ENCODE measurements at regions not wholly inside any gene's neighbourhood (a gene's known extent, or its start where the extent isn't known, plus 50 kb on each side); places are given as distances from the start of the nearest gene placed in this dataset.
"Not testable (repeated sequence)": the region's sequence is repeated elsewhere in the genome, so short reads cannot be mapped to it uniquely, and the experiment has no call there.

- no peak overlapping the region for H3K4me3 Mint-ChIP-seq
Observed at GRCh38 chr12:74280156-74280655, 257.4 kb upstream of the ATXN7L3B start.

GRCh38 chr12:74281401-74282180 is 256.0 kb upstream of the ATXN7L3B start:
- ATAC-seq, H3K4me1 Mint-ChIP-seq, H3K4me3 Mint-ChIP-seq, H3K36me3 Mint-ChIP-seq, H3K27ac Mint-ChIP-seq, H3K27me3 Mint-ChIP-seq: not testable (repeated sequence)
- H3K9me3 Mint-ChIP-seq, result peaks cover 12% of the 10 kb centered on the region

More at GRCh38 chr12:74280156-74280655, 257.4 kb upstream of the ATXN7L3B start:
- no peaks in the 10 kb centered on the region for H3K4me1 Mint-ChIP-seq
- H3K27ac Mint-ChIP-seq, result no peak overlapping the region
- no peak for ATAC-seq
- H3K9me3 Mint-ChIP-seq, result peaks cover 12% of the 10 kb centered on the region
- no peaks in the 10 kb centered on the region for H3K27me3 Mint-ChIP-seq
- no peaks in the 10 kb centered on the region for H3K36me3 Mint-ChIP-seq

- H3K36me3 Mint-ChIP-seq, result no peaks in the 10 kb centered on the region
- H3K27ac Mint-ChIP-seq, result no peak overlapping the region
- no peaks in the 10 kb centered on the region for H3K4me1 Mint-ChIP-seq
- H3K27me3 Mint-ChIP-seq, result no peaks in the 10 kb centered on the region
- H3K4me3 Mint-ChIP-seq, result no peak overlapping the region
- ATAC-seq, result no peak
- peaks cover 4% of the 10 kb centered on the region for H3K9me3 Mint-ChIP-seq
Observed at GRCh38 chr12:74283646-74284045, 254.0 kb upstream of the ATXN7L3B start.

- H3K27me3 Mint-ChIP-seq, result no peaks in the 10 kb centered on the region
- H3K36me3 Mint-ChIP-seq, result no peaks in the 10 kb centered on the region
- H3K4me1 Mint-ChIP-seq, result no peaks in the 10 kb centered on the region
- H3K27ac Mint-ChIP-seq, result no peak overlapping the region
- H3K9me3 Mint-ChIP-seq, result peaks cover 4% of the 10 kb centered on the region
- ATAC-seq, result no peak
- no peak overlapping the region for H3K4me3 Mint-ChIP-seq
Observed at GRCh38 chr12:74285773-74286172, 251.9 kb upstream of the ATXN7L3B start.

- ATAC-seq, result no peak
- Mint-ChIP-seq H3K4me3 (no peak overlapping the region), H3K9me3 (peaks cover 4% of the 10 kb centered on the region), H3K4me1 (no peaks in the 10 kb centered on the region), H3K36me3 (no peaks in the 10 kb centered on the region), H3K27ac (no peak overlapping the region), H3K27me3 (no peaks in the 10 kb centered on the region)
Observed at GRCh38 chr12:74286254-74286653, 251.4 kb upstream of the ATXN7L3B start.

GRCh38 chr12:74292351-74293194 is 245.1 kb upstream of the ATXN7L3B start:
- no peaks in the 10 kb centered on the region for H3K9me3 Mint-ChIP-seq
- H3K27ac Mint-ChIP-seq, result no peak overlapping the region
- H3K4me3 Mint-ChIP-seq, result no peak overlapping the region
- H3K4me1 Mint-ChIP-seq, result no peaks in the 10 kb centered on the region
- no peaks in the 10 kb centered on the region for H3K27me3 Mint-ChIP-seq
- no peaks in the 10 kb centered on the region for H3K36me3 Mint-ChIP-seq
- peak; percentile 59 for ATAC-seq

- Mint-ChIP-seq H3K27me3 (no peaks in the 10 kb centered on the region), H3K4me1 (no peaks in the 10 kb centered on the region), H3K27ac (no peak overlapping the region), H3K36me3 (no peaks in the 10 kb centered on the region), H3K9me3 (no peaks in the 10 kb centered on the region), H3K4me3 (no peak overlapping the region)
- no peak for ATAC-seq
Observed at GRCh38 chr12:74293689-74294131, 243.9 kb upstream of the ATXN7L3B start.

GRCh38 chr12:74317078-74317601 is 220.5 kb upstream of the ATXN7L3B start:
- Mint-ChIP-seq H3K27ac (no peak overlapping the region), H3K4me3 (no peak overlapping the region), H3K27me3 (no peaks in the 10 kb centered on the region), H3K36me3 (no peaks in the 10 kb centered on the region), H3K4me1 (no peaks in the 10 kb centered on the region), H3K9me3 (no peaks in the 10 kb centered on the region)
- ATAC-seq, result no peak

GRCh38 chr12:74317741-74318140 is 219.9 kb upstream of the ATXN7L3B start:
- H3K27me3 Mint-ChIP-seq, result no peaks in the 10 kb centered on the region
- H3K36me3 Mint-ChIP-seq, result no peaks in the 10 kb centered on the region
- no peaks in the 10 kb centered on the region for H3K9me3 Mint-ChIP-seq
- no peak for ATAC-seq
- H3K4me1 Mint-ChIP-seq, result no peaks in the 10 kb centered on the region
- no peak overlapping the region for H3K27ac Mint-ChIP-seq
- H3K4me3 Mint-ChIP-seq, result no peak overlapping the region

GRCh38 chr12:74319886-74320285 is 217.7 kb upstream of the ATXN7L3B start:
- no peak for ATAC-seq
- no peak overlapping the region for H3K27ac Mint-ChIP-seq
- H3K27me3 Mint-ChIP-seq, result no peaks in the 10 kb centered on the region
- H3K36me3 Mint-ChIP-seq, result no peaks in the 10 kb centered on the region
- no peaks in the 10 kb centered on the region for H3K9me3 Mint-ChIP-seq
- H3K4me1 Mint-ChIP-seq, result no peaks in the 10 kb centered on the region
- no peak overlapping the region for H3K4me3 Mint-ChIP-seq

GRCh38 chr12:74321381-74321780 is 216.3 kb upstream of the ATXN7L3B start:
- H3K9me3 Mint-ChIP-seq, result no peaks in the 10 kb centered on the region
- peak; percentile 27 for ATAC-seq
- H3K27me3 Mint-ChIP-seq, result no peaks in the 10 kb centered on the region
- H3K4me3 Mint-ChIP-seq, result no peak overlapping the region
- no peak overlapping the region for H3K27ac Mint-ChIP-seq
- no peaks in the 10 kb centered on the region for H3K4me1 Mint-ChIP-seq
- H3K36me3 Mint-ChIP-seq, result no peaks in the 10 kb centered on the region

GRCh38 chr12:74322792-74323191 is 214.8 kb upstream of the ATXN7L3B start:
- no peaks in the 10 kb centered on the region for H3K9me3 Mint-ChIP-seq
- ATAC-seq, result no peak
- H3K27ac Mint-ChIP-seq, result no peak overlapping the region
- no peaks in the 10 kb centered on the region for H3K4me1 Mint-ChIP-seq
- H3K4me3 Mint-ChIP-seq, result no peak overlapping the region
- H3K36me3 Mint-ChIP-seq, result no peaks in the 10 kb centered on the region
- H3K27me3 Mint-ChIP-seq, result no peaks in the 10 kb centered on the region

- H3K27me3 Mint-ChIP-seq, result no peaks in the 10 kb centered on the region
- H3K4me1 Mint-ChIP-seq, result no peaks in the 10 kb centered on the region
- ATAC-seq, result no peak
- H3K4me3 Mint-ChIP-seq, result no peak overlapping the region
- H3K9me3 Mint-ChIP-seq, result no peaks in the 10 kb centered on the region
- H3K36me3 Mint-ChIP-seq, result no peaks in the 10 kb centered on the region
- H3K27ac Mint-ChIP-seq, result no peak overlapping the region
Observed at GRCh38 chr12:74328623-74329022, 209.0 kb upstream of the ATXN7L3B start.

GRCh38 chr12:74334780-74335179 is 202.9 kb upstream of the ATXN7L3B start:
- H3K4me1 Mint-ChIP-seq, result no peaks in the 10 kb centered on the region
- no peak overlapping the region for H3K27ac Mint-ChIP-seq
- H3K36me3 Mint-ChIP-seq, result no peaks in the 10 kb centered on the region
- no peak for ATAC-seq
- no peak overlapping the region for H3K4me3 Mint-ChIP-seq
- no peaks in the 10 kb centered on the region for H3K27me3 Mint-ChIP-seq
- no peaks in the 10 kb centered on the region for H3K9me3 Mint-ChIP-seq

- Mint-ChIP-seq H3K4me3 (no peak overlapping the region), H3K36me3 (no peaks in the 10 kb centered on the region), H3K27ac (no peak overlapping the region), H3K9me3 (no peaks in the 10 kb centered on the region), H3K4me1 (no peaks in the 10 kb centered on the region), H3K27me3 (no peaks in the 10 kb centered on the region)
- ATAC-seq, result no peak
Observed at GRCh38 chr12:74337951-74338350, 199.7 kb upstream of the ATXN7L3B start.

Measured in stimulated activated memory B cell treated with anti-CD40 and anti-IgM and Interleukin-4, amounts not matched to agents 10 μg/mL and 1 μg/mL and 100 μg/mL, for 72 hours (primary cell).